IMR-90 (cell line): ENCODE measurements at regions not wholly inside any gene's neighbourhood (a gene's known extent, or its start where the extent isn't known, plus 50 kb on each side); places are given as distances from the start of the nearest gene placed in this dataset.

Source experiments
- CEBPB ChIP-seq: IDR thresholded peaks from 2 replicates; pipeline ENCODE4 v1.6.1; 2012; ENCODE audit warnings: low read depth, low read length, improper control_type of control experiment
- CHD1 ChIP-seq: IDR thresholded peaks from 2 replicates; pipeline ENCODE4 v1.6.1; 2012; ENCODE audit warnings: low read depth, low read length, improper control_type of control experiment
- CTCF ChIP-seq: conservative IDR thresholded peaks from 2 replicates; pipeline ENCODE4 v1.5.1; 2012; ENCODE audit warnings: mild to moderate bottlenecking, low read depth, low read length, improper control_type of control experiment
- MAFK ChIP-seq: IDR thresholded peaks from 2 replicates; pipeline ENCODE4 v1.6.1; 2012; ENCODE audit warnings: low read depth, low read length, improper control_type of control experiment
- MXI1 ChIP-seq: IDR thresholded peaks from 2 replicates; pipeline ENCODE4 v1.6.1; 2012; ENCODE audit warnings: low read depth, mild to moderate bottlenecking, low read length, moderate library complexity, borderline replicate concordance
- POLR2A ChIP-seq: IDR thresholded peaks from 2 replicates; pipeline ENCODE4 v1.6.1; 2012; ENCODE audit warnings: mild to moderate bottlenecking, low read depth, low read length
- RAD21 ChIP-seq: IDR thresholded peaks from 2 replicates; pipeline ENCODE4 v1.6.1; 2012; ENCODE audit warnings: low read length, improper control_type of control experiment
- RCOR1 ChIP-seq: IDR thresholded peaks from 2 replicates; pipeline ENCODE4 v1.6.1; 2012; ENCODE audit warnings: mild to moderate bottlenecking, low read length, improper control_type of control experiment; ENCODE audit not compliant: insufficient replicate concordance
- RFX5 ChIP-seq: IDR thresholded peaks from 2 replicates; pipeline ENCODE4 v1.8.0; 2012; ENCODE audit warnings: low read depth, mild to moderate bottlenecking, low read length, moderate library complexity
- SMC3 ChIP-seq: fragments of 150-350 bp; IDR thresholded peaks from 2 replicates; pipeline ENCODE4 v1.6.1; 2016; ENCODE audit warnings: low read depth, mild to moderate bottlenecking, antibody characterized with exemption, low read length, moderate library complexity
- USF2 ChIP-seq: fragments of 150-350 bp; IDR thresholded peaks from 2 replicates; pipeline ENCODE4 v1.6.1; 2017; ENCODE audit warnings: mild to moderate bottlenecking, antibody characterized with exemption, low read length, low read depth

DNA sequence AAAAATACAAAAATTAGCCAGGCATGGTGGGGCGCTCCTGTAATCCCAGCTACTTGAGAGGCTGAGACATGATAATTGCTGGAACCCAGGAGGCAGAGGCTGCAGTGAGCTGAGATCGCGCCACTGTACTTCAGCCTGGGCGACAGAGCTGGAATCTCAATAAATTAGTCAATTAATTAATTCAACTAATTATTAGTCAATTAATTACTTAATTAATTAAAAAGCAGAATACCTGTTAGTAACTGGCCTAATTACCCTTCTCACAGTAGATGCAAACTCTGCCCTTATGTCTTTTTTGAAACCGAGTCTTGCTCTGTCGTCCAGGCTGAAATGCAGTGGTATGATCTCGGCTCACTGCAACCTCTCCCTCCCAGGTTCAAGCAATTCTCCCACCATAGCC, 261.2 kb downstream of the ASMT start:
- no peak for TF ChIP-seq CTCF
- no peak for TF ChIP-seq POLR2A
- no peak for TF ChIP-seq RFX5
- no peak for TF ChIP-seq SMC3
- no peak for TF ChIP-seq CHD1
- TF ChIP-seq RAD21: no peak
- no peak for TF ChIP-seq CEBPB
- no peak for TF ChIP-seq RCOR1
- no peak for TF ChIP-seq USF2
- no peak for TF ChIP-seq MAFK
- TF ChIP-seq MXI1: no peak
